ENCODE measurements at regions not wholly inside any gene's neighbourhood (a gene's known extent, or its start where the extent isn't known, plus 50 kb on each side); places are given as distances from the start of the nearest gene placed in this dataset.
A peak's percentile ranks its signal among the peaks of the same experiment; 100 is the strongest.
"Not testable (repeated sequence)": the region's sequence is repeated elsewhere in the genome, so short reads cannot be mapped to it uniquely, and the experiment has no call there.

- DNase-seq (ENCODE audit: low read depth, low spot score), result no peak
Measured at GRCh38 chr3:94821241-94821640, 758.4 kb downstream of the NSUN3 start.

GRCh38 chr3:94822298-94822697 is 759.4 kb downstream of the NSUN3 start:
- DNase-seq (ENCODE audit: low read depth, low spot score), result no peak

- not testable (repeated sequence) for DNase-seq (ENCODE audit: low read depth, low spot score)
Measured at GRCh38 chr3:94846251-94846650, 783.4 kb downstream of the NSUN3 start.

- DNase-seq (ENCODE audit: low read depth, low spot score), result peak; percentile 31
Measured at GRCh38 chr3:94862703-94863102, 799.8 kb downstream of the NSUN3 start.

- DNase-seq (ENCODE audit: low read depth, low spot score), result no peak
Measured at GRCh38 chr3:94869059-94869547, 806.2 kb downstream of the NSUN3 start.

GRCh38 chr3:94873751-94874150 is 810.9 kb downstream of the NSUN3 start:
- no peak for DNase-seq (ENCODE audit: low read depth, low spot score)

GRCh38 chr3:94875149-94875548 is 812.3 kb downstream of the NSUN3 start:
- DNase-seq (ENCODE audit: low read depth, low spot score), result no peak

- no peak for DNase-seq (ENCODE audit: low read depth, low spot score)
Measured at GRCh38 chr3:94887065-94887464, 824.2 kb downstream of the NSUN3 start.

- no peak for DNase-seq (ENCODE audit: low read depth, low spot score)
Measured at GRCh38 chr3:94896994-94897393, 834.1 kb downstream of the NSUN3 start.

- no peak for DNase-seq (ENCODE audit: low read depth, low spot score)
Measured at GRCh38 chr3:94904156-94904674, 841.4 kb downstream of the NSUN3 start.

- no peak for DNase-seq (ENCODE audit: low read depth, low spot score)
Measured at GRCh38 chr3:94909726-94910125, 846.9 kb downstream of the NSUN3 start.

GRCh38 chr3:94912656-94913055 is 849.8 kb downstream of the NSUN3 start:
- DNase-seq (ENCODE audit: low read depth, low spot score), result no peak

- DNase-seq (ENCODE audit: low read depth, low spot score), result no peak
Measured at GRCh38 chr3:94927175-94927574, 864.3 kb downstream of the NSUN3 start.

- peak; percentile 57 for DNase-seq (ENCODE audit: low read depth, low spot score)
Measured at GRCh38 chr3:94928921-94929320, 866.1 kb downstream of the NSUN3 start.

GRCh38 chr3:94935738-94936580 is 873.1 kb downstream of the NSUN3 start:
- DNase-seq (ENCODE audit: low read depth, low spot score), result peak; percentile 4

GRCh38 chr3:94937980-94938379 is 875.1 kb downstream of the NSUN3 start:
- no peak for DNase-seq (ENCODE audit: low read depth, low spot score)

GRCh38 chr3:94946683-94947082 is 883.8 kb downstream of the NSUN3 start:
- no peak for DNase-seq (ENCODE audit: low read depth, low spot score)

GRCh38 chr3:94961423-94962100 is 898.7 kb downstream of the NSUN3 start:
- DNase-seq (ENCODE audit: low read depth, low spot score), result no peak

- DNase-seq (ENCODE audit: low read depth, low spot score), result no peak
Measured at GRCh38 chr3:94965867-94966475, 903.1 kb downstream of the NSUN3 start.

- no peak for DNase-seq (ENCODE audit: low read depth, low spot score)
Measured at GRCh38 chr3:94967196-94967595, 904.3 kb downstream of the NSUN3 start.

GRCh38 chr3:94968519-94968918 is 905.7 kb downstream of the NSUN3 start:
- no peak for DNase-seq (ENCODE audit: low read depth, low spot score)

- DNase-seq (ENCODE audit: low read depth, low spot score), result no peak
Measured at GRCh38 chr3:94972066-94972465, 909.2 kb downstream of the NSUN3 start.
